IPS DF 6.9 (cell line): ENCODE measurements at regions not wholly inside any gene's neighbourhood (a gene's known extent, or its start where the extent isn't known, plus 50 kb on each side); places are given as distances from the start of the nearest gene placed in this dataset.

Experiments
- DNase-seq: peaks from one replicate; pipeline ENCODE4 v3.0.0-alpha.2; 2013; ENCODE audit warnings: low read depth, low spot score
- H3K27ac ChIP-seq: one replicate; pipeline ENCODE4 v1.5.1; 2013; ENCODE audit warnings: low read length, control low read depth
- H3K27me3 ChIP-seq: 2 replicates; pipeline ENCODE4 v1.6.1; 2013; ENCODE audit warnings: mild to moderate bottlenecking, low read length; ENCODE audit not compliant: control insufficient read depth, insufficient read depth
- H3K36me3 ChIP-seq: 2 replicates; pipeline ENCODE4 v1.6.1; 2013; ENCODE audit warnings: low read length; ENCODE audit not compliant: control insufficient read depth, insufficient read depth
- H3K4me1 ChIP-seq: 2 replicates; pipeline ENCODE4 v1.6.1; 2013; ENCODE audit warnings: low read length; ENCODE audit not compliant: control insufficient read depth, insufficient read depth
- H3K4me3 ChIP-seq: 2 replicates; pipeline ENCODE4 v1.5.1; 2013; ENCODE audit warnings: mild to moderate bottlenecking, low read length
- H3K9me3 ChIP-seq: 2 replicates; pipeline ENCODE4 v1.6.1; 2013; ENCODE audit warnings: low read length, inconsistent platforms; ENCODE audit not compliant: control insufficient read depth, insufficient read depth
- WGBS: extraction: QIAGEN DNeasy Blood & Tissue Kit; methylation state at CpG from one replicate; pipeline ENCODE4 v1.1.7; 2013; ENCODE audit warnings: mixed read lengths, missing lambda C conversion rate; ENCODE audit not compliant: insufficient read length, insufficient coverage; 5-methylcytosine and 5-hydroxymethylcytosine counted together

GRCh38 chr15:38897551-38897950, 332.9 kb upstream of the RASGRP1 start:
- Histone ChIP-seq H3K36me3 (no peaks in the 10 kb centered on the region), H3K27me3 (no peaks in the 10 kb centered on the region), H3K4me1 (no peaks in the 10 kb centered on the region), H3K27ac (no peak overlapping the region), H3K4me3 (no peak overlapping the region), H3K9me3 (no peaks in the 10 kb centered on the region)
- no peak for DNase-seq
- WGBS: no CpG with 5 or more reads among the region's 1 CpG

- no CpG with 5 or more reads among the region's 1 CpG for WGBS
- H3K4me3 ChIP-seq: no peak overlapping the region
- DNase-seq: no peak
These were observed 333.6 kb upstream of the RASGRP1 start for GRCh38 chr15:38898236-38898635.

GRCh38 chr15:38899300-38899699, 334.7 kb upstream of the RASGRP1 start:
- no CpG with 5 or more reads among the region's 2 CpGs for WGBS
- no peak for DNase-seq

More at GRCh38 chr15:38898236-38898635, 333.6 kb upstream of the RASGRP1 start:
- Histone ChIP-seq H3K27ac (no peak overlapping the region), H3K36me3 (no peaks in the 10 kb centered on the region), H3K4me1 (no peaks in the 10 kb centered on the region), H3K9me3 (no peaks in the 10 kb centered on the region), H3K27me3 (no peaks in the 10 kb centered on the region)

GRCh38 chr15:38904298-38904697, 339.7 kb upstream of the RASGRP1 start:
- WGBS: no CpG with 5 or more reads among the region's 4 CpGs
- no peak for DNase-seq
- Histone ChIP-seq H3K9me3 (no peaks in the 10 kb centered on the region), H3K4me3 (no peak overlapping the region), H3K4me1 (peaks cover 1% of the 10 kb centered on the region), H3K36me3 (no peaks in the 10 kb centered on the region), H3K27me3 (no peaks in the 10 kb centered on the region), H3K27ac (no peak overlapping the region)

More at GRCh38 chr15:38899300-38899699, 334.7 kb upstream of the RASGRP1 start:
- no peak overlapping the region for H3K27ac ChIP-seq
- H3K27me3 ChIP-seq: no peaks in the 10 kb centered on the region
- H3K36me3 ChIP-seq: no peaks in the 10 kb centered on the region
- no peak overlapping the region for H3K4me3 ChIP-seq
- H3K4me1 ChIP-seq: peaks cover 1% of the 10 kb centered on the region
- no peaks in the 10 kb centered on the region for H3K9me3 ChIP-seq

GRCh38 chr15:38905632-38906031, 341.0 kb upstream of the RASGRP1 start:
- Histone ChIP-seq H3K9me3 (no peaks in the 10 kb centered on the region), H3K36me3 (no peaks in the 10 kb centered on the region), H3K4me1 (peaks cover 1% of the 10 kb centered on the region), H3K4me3 (no peak overlapping the region), H3K27ac (no peak overlapping the region), H3K27me3 (no peaks in the 10 kb centered on the region)
- no CpG with 5 or more reads among the region's 1 CpG for WGBS
- DNase-seq: no peak

- no peak overlapping the region for H3K27ac ChIP-seq
- no peaks in the 10 kb centered on the region for H3K4me1 ChIP-seq
- WGBS: no CpG with 5 or more reads among the region's 2 CpGs
- H3K36me3 ChIP-seq: no peaks in the 10 kb centered on the region
- no peak overlapping the region for H3K4me3 ChIP-seq
- H3K9me3 ChIP-seq: no peaks in the 10 kb centered on the region
- no peaks in the 10 kb centered on the region for H3K27me3 ChIP-seq
- no peak for DNase-seq
These were observed 356.4 kb upstream of the RASGRP1 start for GRCh38 chr15:38920966-38921365.

- no peaks in the 10 kb centered on the region for H3K9me3 ChIP-seq
- no peaks in the 10 kb centered on the region for H3K36me3 ChIP-seq
- H3K27me3 ChIP-seq: no peaks in the 10 kb centered on the region
- no peak for DNase-seq
- no CpG with 5 or more reads among the region's 2 CpGs for WGBS
- no peak overlapping the region for H3K27ac ChIP-seq
- no peaks in the 10 kb centered on the region for H3K4me1 ChIP-seq
- H3K4me3 ChIP-seq: no peak overlapping the region
These were observed 356.9 kb upstream of the RASGRP1 start for GRCh38 chr15:38921471-38921870.

GRCh38 chr15:38928431-38928830, 363.8 kb upstream of the RASGRP1 start:
- WGBS: no CpG with 5 or more reads among the region's 1 CpG
- Histone ChIP-seq H3K27ac (no peak overlapping the region), H3K27me3 (no peaks in the 10 kb centered on the region), H3K4me3 (no peak overlapping the region), H3K9me3 (no peaks in the 10 kb centered on the region), H3K36me3 (no peaks in the 10 kb centered on the region), H3K4me1 (no peaks in the 10 kb centered on the region)
- DNase-seq: no peak

- Histone ChIP-seq H3K27me3 (no peaks in the 10 kb centered on the region), H3K4me3 (no peak overlapping the region), H3K27ac (no peak overlapping the region), H3K4me1 (no peaks in the 10 kb centered on the region), H3K9me3 (no peaks in the 10 kb centered on the region), H3K36me3 (no peaks in the 10 kb centered on the region)
- no CpG with 5 or more reads among the region's 9 CpGs for WGBS
- DNase-seq: no peak
These were observed 366.4 kb upstream of the RASGRP1 start for GRCh38 chr15:38930851-38931572.

GRCh38 chr15:38941399-38941953, 376.9 kb upstream of the RASGRP1 start:
- Histone ChIP-seq H3K9me3 (no peaks in the 10 kb centered on the region), H3K27me3 (no peaks in the 10 kb centered on the region), H3K4me1 (no peaks in the 10 kb centered on the region), H3K4me3 (no peak overlapping the region), H3K36me3 (no peaks in the 10 kb centered on the region), H3K27ac (no peak overlapping the region)
- no peak for DNase-seq
- WGBS: no CpG with 5 or more reads among the region's 6 CpGs

GRCh38 chr15:38944536-38944935, 379.9 kb upstream of the RASGRP1 start:
- no peak for DNase-seq
- no peak overlapping the region for H3K27ac ChIP-seq
- no peaks in the 10 kb centered on the region for H3K27me3 ChIP-seq
- no peaks in the 10 kb centered on the region for H3K4me1 ChIP-seq
- no peaks in the 10 kb centered on the region for H3K9me3 ChIP-seq
- no peak overlapping the region for H3K4me3 ChIP-seq
- no peaks in the 10 kb centered on the region for H3K36me3 ChIP-seq
